SK-N-SH (cell line): ENCODE measurements at regions not wholly inside any gene's neighbourhood (a gene's known extent, or its start where the extent isn't known, plus 50 kb on each side); places are given as distances from the start of the nearest gene placed in this dataset.

Experiments
- CTCF ChIA-PET: fragments of 300-600, 350-600 bp; formaldehyde crosslinking; extraction: SDS; loops from one replicate; lab custom pipeline; 2021; lab: Yijun Ruan, JAX
- POLR2A ChIA-PET: fragments of 350-600 bp; sonication (Branson Sonifier 250); formaldehyde crosslinking; extraction: SDS; loops from one replicate; lab custom pipeline; 2020; ENCODE audit warnings: antibody characterized with exemption, inconsistent platforms; lab: Yijun Ruan, JAX
- DNase-seq: peaks from one replicate; pipeline ENCODE4 v3.0.0; 2012
- H2AFZ ChIP-seq: fragments of 200-600 bp; sonication (generic); 2 replicates; pipeline ENCODE4 v1.8.1; 2016; ENCODE audit warnings: antibody characterized with exemption, mild to moderate bottlenecking, low read depth
- H3F3A ChIP-seq: fragments of 200-600 bp; sonication (generic); replicated peaks from 2 replicates; pipeline ENCODE3; 2016; ENCODE audit warnings: antibody characterized with exemption, mild to moderate bottlenecking; ENCODE audit not compliant: insufficient read depth
- H3K27ac ChIP-seq, 2 experiments: fragments of 200-500 bp in 1 of 2; fragments of 200-600 bp in 1 of 2; sonication (Bioruptor generic) in 1 of 2; sonication (generic), shearing (Covaris generic) in 1 of 2; 2 replicates each; pipeline versions ENCODE4 v1.5.1 to v1.6.1; 2014 to 2016; ENCODE audit warnings: low read depth in 2 of 2, inconsistent platforms in 1 of 2, low read length in 1 of 2, mild to moderate bottlenecking in 1 of 2, mixed read lengths in 1 of 2
- H3K27me3 ChIP-seq: fragments of 200-600 bp; sonication (generic), shearing (Covaris generic); 2 replicates; pipeline ENCODE4 v1.6.1; 2016; ENCODE audit warnings: mixed run types; ENCODE audit not compliant: insufficient read depth
- H3K36me3 ChIP-seq, 2 experiments: fragments of 200-500 bp in 1 of 2; fragments of 200-600 bp in 1 of 2; sonication (Bioruptor generic) in 1 of 2; sonication (generic) in 1 of 2; replicated peaks in 1 of 2; 2 replicates each; pipeline versions ENCODE3 to v1.5.1; 2014 to 2016; ENCODE audit warnings: low read length in 1 of 2, mild to moderate bottlenecking in 1 of 2; ENCODE audit not compliant: insufficient read depth in 2 of 2, control insufficient read depth in 1 of 2
- H3K4me1 ChIP-seq, 2 experiments: fragments of 200-500 bp in 1 of 2; fragments of 200-600 bp in 1 of 2; sonication (Bioruptor generic) in 1 of 2; sonication (generic), shearing (Covaris generic) in 1 of 2; 2 replicates each; pipeline versions ENCODE4 v1.5.1 to v1.6.1; 2014 to 2016; ENCODE audit warnings: low read depth in 1 of 2, low read length in 1 of 2, mixed run types in 1 of 2; ENCODE audit not compliant: insufficient read depth in 2 of 2, control insufficient read depth in 1 of 2
- H3K4me2 ChIP-seq: fragments of 200-600 bp; sonication (generic), shearing (Covaris generic); 2 replicates; pipeline ENCODE4 v1.6.1; 2017; ENCODE audit warnings: mixed run types
- H3K4me3 ChIP-seq, 2 experiments: fragments of 200-500 bp in 1 of 2; fragments of 200-600 bp in 1 of 2; sonication (Bioruptor generic) in 1 of 2; sonication (generic), shearing (Covaris generic) in 1 of 2; 2 replicates each; pipeline versions ENCODE4 v1.5.1 to v1.8.1; 2014 to 2016; ENCODE audit warnings: low read depth in 2 of 2, inconsistent platforms in 1 of 2, low read length in 1 of 2, mild to moderate bottlenecking in 1 of 2, mixed read lengths in 1 of 2, moderate library complexity in 1 of 2
- H3K79me2 ChIP-seq: fragments of 200-600 bp; sonication (generic); 2 replicates; pipeline ENCODE4 v1.8.1; 2017; ENCODE audit warnings: mild to moderate bottlenecking; ENCODE audit not compliant: insufficient read depth
- H3K9ac ChIP-seq: fragments of 200-600 bp; sonication (generic); 2 replicates; pipeline ENCODE4 v1.6.1; 2017; ENCODE audit warnings: mixed run types
- H3K9me2 ChIP-seq: fragments of 200-600 bp; sonication (generic); 2 replicates; pipeline ENCODE4 v1.6.1; 2017; ENCODE audit warnings: mixed run types
- H3K9me3 ChIP-seq: fragments of 200-600 bp; sonication (generic); 2 replicates; pipeline ENCODE4 v1.6.1; 2017; ENCODE audit warnings: mixed run types, mild to moderate bottlenecking, moderate library complexity
- H4K20me1 ChIP-seq: fragments of 200-600 bp; sonication (generic); 2 replicates; pipeline ENCODE4 v1.6.1; 2017; ENCODE audit warnings: mild to moderate bottlenecking, mixed run types; ENCODE audit not compliant: insufficient read depth
- MXI1 ChIP-seq: IDR thresholded peaks from 2 replicates; pipeline ENCODE4 v1.6.1; 2012; ENCODE audit warnings: mild to moderate bottlenecking, low read depth, low read length, improper control_type of control experiment
- NFIC ChIP-seq: IDR thresholded peaks from 2 replicates; pipeline ENCODE4 v1.4.0; 2012; ENCODE audit warnings: borderline replicate concordance
- RAD21 ChIP-seq: IDR thresholded peaks from 2 replicates; pipeline ENCODE4 v1.6.1; 2012; ENCODE audit warnings: mild to moderate bottlenecking, low read length
- SIN3A ChIP-seq: IDR thresholded peaks from 2 replicates; pipeline ENCODE4 v1.6.1; 2012; ENCODE audit warnings: low read depth, mild to moderate bottlenecking, low read length, moderate library complexity, borderline replicate concordance
- USF1 ChIP-seq: IDR thresholded peaks from 2 replicates; pipeline ENCODE4 v1.4.0; 2012; ENCODE audit warnings: low read depth, borderline replicate concordance
- USF2 ChIP-seq: fragments of 150-350 bp; IDR thresholded peaks from 2 replicates; pipeline ENCODE4 v1.6.1; 2017; ENCODE audit warnings: antibody characterized with exemption, low read length, low read depth, borderline replicate concordance
- YY1 ChIP-seq: IDR thresholded peaks from 2 replicates; pipeline ENCODE4 v1.4.0; 2012; ENCODE audit warnings: low read depth, mild to moderate bottlenecking
- small RNA-seq, 7 experiments: library from RNA; depleted of rRNA; stranded (forward); fragments of <200 nt; gene quantifications; one replicate each; pipeline ENCODE3, GENCODE V24; 2012

DNA sequence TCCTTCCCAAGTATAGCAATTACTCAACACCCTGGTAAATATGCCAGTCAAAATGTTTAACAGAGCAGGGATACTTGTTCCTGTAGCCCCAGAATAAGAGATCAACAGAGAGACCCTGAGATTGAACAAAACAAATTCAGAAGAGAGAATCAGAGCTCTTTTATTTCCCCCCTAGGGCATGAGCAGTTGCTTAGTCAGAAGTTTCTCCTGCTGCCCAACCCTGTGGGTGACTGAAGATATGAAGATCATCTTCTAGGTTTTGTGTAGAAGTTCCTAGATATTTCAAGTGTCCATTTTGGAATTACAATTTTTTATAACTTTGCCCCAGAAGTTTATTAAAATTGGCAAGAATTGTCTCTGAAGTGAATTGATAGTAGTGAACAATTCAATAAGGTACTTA is 59.1 kb upstream of the RXFP1 start:
- no peaks in the 10 kb centered on the region for H3K4me1 ChIP-seq
- no peaks in the 10 kb centered on the region for H4K20me1 ChIP-seq
- DNase-seq: no peak
- no peaks in the 10 kb centered on the region for H3F3A ChIP-seq
- no peak for TF ChIP-seq USF2
- no peak for TF ChIP-seq RAD21
- TF ChIP-seq SIN3A: no peak
- no peak for TF ChIP-seq YY1
- no peak for TF ChIP-seq MXI1
- TF ChIP-seq USF1: no peak
- TF ChIP-seq NFIC: no peak
- no peaks in the 10 kb centered on the region for H3K9me3 ChIP-seq
- no peaks in the 10 kb centered on the region for H3K9me2 ChIP-seq
- H3K4me2 ChIP-seq: no peak overlapping the region
- H3K27ac ChIP-seq: no peak overlapping the region
- no peaks in the 10 kb centered on the region for H3K36me3 ChIP-seq
- H3K9ac ChIP-seq: no peak overlapping the region
- no peak overlapping the region for H2AFZ ChIP-seq
- H3K4me3 ChIP-seq: no peak overlapping the region
- ChIA-PET CTCF (no interaction called here), POLR2A (no interaction called here)
- H3K79me2 ChIP-seq: no peaks in the 10 kb centered on the region
- H3K27me3 ChIP-seq: no peaks in the 10 kb centered on the region

Small RNA genes in the stretch of these regions (small RNA-seq; reads per million reads assigned to genes)
- 0 reads per million in 7 experiments for gene RNU4-79P
